NCI-H524 treated with DMSO at 0.1 percent for 48 hours (cell line): ENCODE measurements at regions not wholly inside any gene's neighbourhood (a gene's known extent, or its start where the extent isn't known, plus 50 kb on each side); places are given as distances from the start of the nearest gene placed in this dataset.
"Not testable (repeated sequence)": the region's sequence is repeated elsewhere in the genome, so short reads cannot be mapped to it uniquely, and the experiment has no call there.

Source experiments
- DNase-seq: peaks from one replicate; lab custom pipeline; 2025; lab: John Stamatoyannopoulos, UW

DNA sequence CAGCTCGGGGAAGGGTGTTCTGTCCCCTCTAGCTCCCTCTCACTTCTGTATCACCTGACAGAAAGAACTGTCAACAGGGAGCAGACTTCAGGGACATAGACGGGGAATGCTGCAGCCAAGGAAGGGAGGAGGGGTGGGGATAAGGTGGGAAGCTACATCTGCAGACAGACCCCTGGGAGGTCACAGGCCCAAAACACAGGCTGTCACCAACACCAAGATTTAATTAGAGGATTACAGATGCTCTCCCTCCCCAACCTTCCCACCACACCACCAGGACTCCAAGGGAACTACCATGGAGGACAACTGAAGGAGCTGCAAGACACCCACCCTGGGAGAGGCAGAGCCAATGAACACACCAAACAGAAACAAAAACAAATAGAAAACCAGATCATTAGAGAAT is 425.2 kb upstream of the VSTM2A start:
- DNase-seq = no peak

DNA sequence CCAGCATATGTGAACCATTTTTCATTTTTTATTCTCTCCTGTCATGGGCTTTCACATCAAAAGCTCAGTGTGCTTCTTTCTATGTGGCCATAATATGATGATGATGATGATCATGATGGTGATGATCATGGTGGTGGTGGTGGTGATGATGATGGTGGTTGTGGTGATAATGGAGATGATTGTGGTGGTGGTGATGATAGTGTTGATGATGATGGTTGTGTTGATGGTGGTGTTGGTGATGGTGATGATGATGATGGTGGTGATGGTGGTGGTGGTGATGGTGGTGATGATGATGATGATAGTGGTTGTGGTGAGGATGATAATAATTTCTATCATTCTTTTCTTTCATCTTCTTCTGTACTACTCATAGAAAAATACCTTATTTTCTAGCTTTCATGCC is 413.1 kb upstream of the VSTM2A start:
- DNase-seq = no peak

DNA sequence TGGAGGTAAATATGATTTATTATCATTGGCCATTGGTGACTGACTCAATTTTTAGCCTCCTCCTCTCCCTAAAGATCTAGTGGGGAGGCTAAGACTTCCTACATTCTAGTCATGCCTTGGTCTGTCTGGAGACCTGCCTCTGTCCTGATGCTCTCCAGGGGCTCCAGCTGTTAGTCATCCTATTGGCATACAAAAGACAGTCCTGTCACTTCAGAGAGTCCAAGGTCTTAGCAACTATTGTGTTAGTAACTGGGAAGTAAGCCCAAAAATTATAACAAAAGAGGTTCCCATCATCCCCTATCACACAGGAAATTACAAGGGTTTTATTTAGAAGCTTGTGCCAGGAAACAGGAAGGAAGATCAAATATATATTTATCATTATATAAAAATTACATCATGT is 400.6 kb upstream of the VSTM2A start:
- DNase-seq = no peak

DNA sequence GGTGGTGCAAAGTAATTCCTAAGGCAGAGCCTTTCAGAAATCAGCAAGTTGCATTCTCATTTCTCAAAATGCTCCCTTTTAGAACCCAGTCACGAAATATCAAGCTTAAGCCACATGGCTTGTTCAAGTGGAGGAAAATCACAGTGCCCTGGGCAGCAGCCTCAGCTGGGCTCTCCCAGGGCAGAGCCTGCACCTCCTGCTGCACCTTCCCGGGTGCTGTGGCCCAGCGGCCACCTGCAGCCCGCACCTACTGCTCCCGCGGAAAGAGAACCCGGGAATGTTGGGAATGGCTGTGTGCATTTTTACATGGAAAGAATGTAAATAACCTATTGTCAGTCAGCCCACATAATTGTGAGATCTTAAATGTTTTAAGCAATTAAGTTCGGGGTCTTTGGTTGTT is 396.5 kb upstream of the VSTM2A start:
- no peak for DNase-seq

DNA sequence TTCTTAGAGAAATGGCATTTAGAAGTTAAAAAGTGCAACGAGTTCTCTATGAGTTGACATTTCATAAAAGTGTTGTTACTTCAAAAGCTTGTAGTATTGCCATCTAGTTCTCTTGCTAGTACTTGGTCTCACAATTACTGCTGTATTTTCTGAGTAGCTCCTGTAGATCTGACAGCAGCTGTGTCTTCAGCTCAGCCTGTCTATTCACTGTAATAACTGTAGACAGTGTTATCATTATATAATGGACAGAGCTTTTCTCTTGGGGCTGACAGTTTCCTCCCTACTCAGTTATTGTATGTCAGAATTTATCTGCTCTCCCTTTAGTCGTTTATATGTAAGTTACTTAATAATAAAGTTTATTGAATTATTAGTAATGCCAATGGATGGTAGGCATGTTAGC is 388.7 kb upstream of the VSTM2A start:
- DNase-seq = no peak

DNA sequence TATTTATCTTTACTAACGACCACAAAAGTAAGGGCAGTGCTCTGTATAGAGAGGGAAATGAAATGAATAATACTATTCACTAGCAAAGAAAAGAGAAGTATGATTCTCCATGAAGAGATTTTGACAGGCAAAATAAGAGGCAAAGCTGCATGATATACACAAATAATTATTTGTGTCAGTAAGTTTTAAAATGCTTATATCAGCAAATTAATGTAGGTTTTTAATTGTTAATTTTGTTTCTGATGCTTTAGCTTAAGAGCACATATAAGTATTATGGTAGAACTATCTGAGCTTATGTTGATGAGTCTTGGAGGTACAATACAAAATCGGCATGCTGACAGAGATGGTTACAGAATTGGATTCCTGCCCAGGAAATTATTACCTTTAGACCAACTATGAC is 383.1 kb upstream of the VSTM2A start:
- no peak for DNase-seq

DNA sequence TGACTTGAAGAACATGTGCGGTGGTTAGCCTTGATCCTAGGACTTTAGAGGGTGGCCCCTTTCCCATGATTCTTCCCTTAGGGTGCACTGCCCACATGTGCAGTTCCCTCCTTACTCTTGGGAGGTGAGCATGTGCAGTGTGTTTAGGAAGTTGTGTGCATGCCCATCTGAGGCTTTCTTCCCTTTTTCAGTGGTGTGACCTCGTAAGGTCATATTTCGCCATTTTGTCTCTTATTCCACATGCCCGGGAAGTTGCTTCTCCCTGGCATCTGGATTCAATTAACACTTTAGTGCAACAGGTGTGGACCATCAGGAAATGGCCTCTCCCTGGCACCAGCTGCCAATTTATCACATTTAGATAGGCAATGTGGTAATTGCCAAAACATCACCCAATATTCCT is 380.6 kb upstream of the VSTM2A start:
- no peak for DNase-seq

DNA sequence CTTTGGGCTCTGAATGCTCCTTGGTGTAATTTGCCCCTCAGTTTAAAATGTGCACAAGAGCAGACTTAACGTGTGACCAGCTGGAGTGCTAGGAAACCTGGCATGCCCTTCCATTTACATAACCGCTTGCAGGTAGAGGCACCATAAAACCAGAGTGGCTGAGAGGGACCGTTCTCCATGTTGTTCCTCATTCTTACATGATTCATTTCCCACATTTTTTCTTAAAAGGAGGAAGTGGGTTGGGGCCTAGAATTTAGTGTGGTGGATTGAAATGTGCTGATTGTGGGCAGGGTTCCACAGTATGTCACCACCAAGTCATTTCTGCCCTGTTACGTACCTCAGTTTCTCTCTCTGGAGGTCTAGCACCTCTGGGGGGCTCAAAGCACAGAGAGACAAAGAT is 375.8 kb upstream of the VSTM2A start:
- no peak for DNase-seq

DNA sequence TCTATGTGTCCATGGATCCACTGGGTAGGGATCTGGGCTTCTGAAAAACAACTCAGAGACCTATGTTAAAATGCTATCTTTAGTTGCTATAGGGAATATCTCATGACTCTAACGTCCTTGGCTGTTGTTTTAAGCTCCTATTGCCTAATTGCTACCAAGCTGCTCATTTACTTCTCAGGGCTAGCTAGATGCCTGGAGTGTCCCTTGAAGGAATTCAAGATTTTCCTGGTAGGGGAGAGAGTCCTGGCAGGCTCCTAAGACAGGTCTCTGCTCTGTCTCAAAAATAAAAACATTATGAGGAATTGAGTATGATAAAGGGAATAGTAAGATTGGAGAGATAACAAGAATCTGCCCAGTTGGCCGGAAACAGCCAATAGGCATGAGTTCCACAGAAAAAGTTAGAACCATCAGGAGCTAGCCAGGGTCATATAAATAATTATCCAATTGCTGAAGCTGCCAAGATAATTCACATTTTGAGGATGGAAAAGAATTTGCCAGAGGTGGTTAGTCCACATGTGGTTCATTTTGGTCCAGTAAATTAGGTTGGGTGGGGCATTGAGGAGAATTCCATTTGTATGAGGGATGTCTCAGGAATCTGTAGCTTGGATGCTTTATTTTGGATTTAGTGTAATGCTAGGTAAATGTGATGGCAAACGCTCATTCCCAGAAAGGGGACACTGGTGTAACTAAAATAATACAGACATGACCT is 362.7 kb upstream of the VSTM2A start:
- no peak for DNase-seq

DNA sequence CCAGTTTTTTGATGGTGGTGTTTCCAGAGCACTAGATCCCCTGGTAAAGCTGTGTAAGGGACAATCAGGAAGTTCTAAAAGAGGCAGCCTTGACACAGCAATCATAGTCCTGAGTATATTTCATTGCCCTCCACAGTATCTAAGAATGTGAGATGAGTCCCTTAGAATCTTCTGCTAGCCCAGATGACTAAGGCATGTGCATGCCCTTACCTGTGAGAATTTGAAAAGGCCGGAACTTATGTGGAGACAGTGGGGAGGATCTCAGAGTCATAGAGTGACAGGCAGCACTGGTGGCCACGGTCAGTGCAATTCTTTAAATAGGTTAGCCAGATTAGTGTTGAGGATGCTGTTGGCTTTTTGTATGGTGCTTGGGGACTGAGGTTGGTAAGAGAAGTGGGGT is 361.4 kb upstream of the VSTM2A start:
- DNase-seq = no peak

DNA sequence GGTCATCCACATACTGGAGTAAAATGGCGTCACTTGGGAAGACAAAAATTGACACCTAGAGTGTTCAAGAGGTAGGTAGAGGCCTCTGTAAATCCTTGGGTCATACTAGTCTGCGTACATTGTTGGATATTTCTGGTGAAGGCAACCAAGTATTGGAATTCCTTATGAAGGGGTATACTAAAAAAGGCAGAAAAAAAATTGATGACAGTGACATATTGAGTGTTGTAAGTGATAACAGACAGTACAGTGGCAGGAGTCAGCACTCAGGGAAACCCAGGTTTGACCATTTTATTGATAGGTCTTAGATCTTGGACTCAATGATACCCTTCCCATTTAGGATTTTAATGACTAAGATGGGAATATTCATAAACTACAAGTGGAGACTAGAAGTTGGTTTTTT is 359.1 kb upstream of the VSTM2A start:
- DNase-seq = no peak

DNA sequence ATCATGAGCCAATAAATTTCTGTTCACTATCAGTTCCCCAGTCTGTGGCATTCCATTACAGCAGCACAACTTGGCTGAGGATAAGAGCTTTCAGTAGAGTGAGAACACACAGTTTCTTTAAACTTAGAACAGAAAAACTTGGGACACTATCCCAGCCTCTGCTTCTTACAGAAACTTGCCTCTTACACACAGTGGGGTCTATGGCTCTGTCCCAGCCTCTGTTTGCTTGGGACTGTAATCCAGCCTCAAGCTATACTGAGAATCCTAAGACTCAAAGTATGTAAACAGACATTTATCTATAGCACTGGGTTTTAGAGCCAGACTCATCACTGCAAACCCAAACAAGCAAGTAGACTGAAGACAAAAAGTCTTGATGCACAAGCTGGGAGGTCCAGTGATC is 355.8 kb upstream of the VSTM2A start:
- DNase-seq = no peak

DNA sequence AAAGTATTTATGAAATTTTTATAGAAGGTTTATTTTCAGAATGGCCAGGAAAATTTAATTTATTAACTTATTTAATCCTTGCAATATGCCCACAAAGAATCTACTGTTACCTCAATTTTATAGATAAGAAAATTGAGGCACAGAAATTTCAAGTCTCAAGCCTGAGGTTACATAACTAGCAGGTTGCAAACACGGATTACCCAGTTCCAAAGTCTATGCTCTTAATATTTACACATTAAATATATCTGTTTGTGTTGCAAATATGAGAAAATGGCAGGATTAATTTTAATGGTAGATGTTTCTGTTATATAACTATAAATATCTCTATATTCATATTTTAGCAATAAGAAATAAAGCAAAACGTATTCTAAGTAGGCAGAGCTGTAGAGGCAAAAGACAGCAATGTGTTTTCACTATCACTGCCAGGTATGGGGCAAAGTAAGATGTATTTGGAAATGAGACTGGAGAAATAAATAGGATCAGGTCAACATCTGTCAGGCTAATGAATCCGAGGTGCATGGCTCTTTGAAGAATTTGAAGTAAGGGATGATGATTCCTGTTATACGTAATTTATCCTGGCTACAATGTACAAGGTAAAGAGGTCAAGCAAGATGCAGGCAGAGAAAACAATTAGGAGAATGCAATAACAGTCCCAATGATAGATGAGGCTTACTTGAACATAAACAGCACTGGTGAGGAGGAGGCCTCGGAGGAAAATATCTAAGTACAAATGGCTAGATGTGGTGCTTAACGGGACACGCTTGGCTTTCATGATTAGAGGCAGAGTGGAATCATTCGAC is 354.1 kb upstream of the VSTM2A start:
- no peak for DNase-seq

DNA sequence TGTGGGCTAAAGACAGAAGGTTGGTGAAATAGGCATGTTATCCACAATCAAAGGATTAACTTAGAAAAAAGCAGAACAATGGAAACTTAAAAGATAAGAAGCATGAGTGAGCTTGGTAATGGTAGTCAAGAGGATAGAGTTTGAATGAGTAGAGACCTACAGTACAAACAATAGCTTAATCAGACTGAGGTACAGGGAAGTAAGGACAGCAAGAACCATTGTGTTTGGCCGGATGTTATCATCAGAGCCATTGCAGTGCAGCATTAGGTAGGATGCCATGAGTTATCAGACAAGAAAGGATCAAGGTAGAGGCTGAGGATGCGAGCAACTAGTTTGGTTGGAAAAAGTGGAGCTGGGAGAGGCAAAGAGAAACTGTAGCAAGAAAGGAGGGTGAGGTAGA is 353.3 kb upstream of the VSTM2A start:
- DNase-seq = no peak

DNA sequence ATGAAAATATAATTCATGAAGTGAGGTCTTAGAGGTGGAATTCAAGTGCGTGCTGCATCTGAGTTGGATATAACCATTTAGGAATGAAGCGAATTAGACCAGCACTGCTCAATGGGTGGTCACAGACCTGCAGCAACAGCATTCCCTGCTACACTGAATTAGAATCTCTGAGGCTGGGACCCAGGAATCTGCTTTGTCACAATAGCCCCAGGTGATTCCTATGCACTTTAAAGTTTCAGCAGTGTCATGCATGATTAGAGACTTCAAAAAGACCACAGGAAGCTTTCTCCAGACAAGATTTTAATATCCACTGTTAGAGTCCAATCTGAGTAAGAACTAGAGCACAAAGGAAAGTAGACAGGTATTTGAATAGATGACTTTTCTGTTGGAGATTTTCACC is 352.8 kb upstream of the VSTM2A start:
- no peak for DNase-seq

DNA sequence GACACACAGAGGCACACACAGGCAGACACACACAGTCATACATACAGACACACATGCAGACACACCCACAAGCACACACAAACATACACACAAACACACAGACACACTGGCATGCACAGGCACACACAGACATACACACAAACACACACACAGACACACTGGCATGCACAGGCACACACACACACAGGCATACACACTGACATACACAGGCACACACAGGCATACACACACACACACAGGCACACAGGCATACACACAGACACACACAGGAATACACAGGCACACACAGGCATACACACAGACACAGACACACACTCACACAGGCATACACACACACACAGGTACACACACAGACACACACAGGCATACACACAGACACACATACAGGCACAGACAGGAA is 340.7 kb upstream of the VSTM2A start:
- DNase-seq = no peak

DNA sequence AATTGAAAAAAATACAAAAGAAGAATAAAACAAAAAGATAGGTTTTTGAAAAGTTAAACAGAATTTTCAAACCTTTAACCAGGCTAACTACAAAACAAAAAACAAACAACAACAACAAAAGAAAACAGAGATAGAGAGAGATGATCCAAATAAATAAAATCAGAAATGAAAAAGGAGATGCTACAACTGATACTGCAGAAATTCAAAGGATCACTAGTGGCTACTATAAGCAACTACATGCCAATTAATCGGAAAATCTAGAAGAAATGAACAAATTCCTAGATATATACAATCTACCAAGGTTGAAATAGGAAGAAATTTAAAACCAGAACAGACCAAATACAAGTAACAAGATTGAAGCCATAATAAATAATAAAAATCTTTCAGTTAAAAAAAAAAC is 326.8 kb upstream of the VSTM2A start:
- DNase-seq = no peak

DNA sequence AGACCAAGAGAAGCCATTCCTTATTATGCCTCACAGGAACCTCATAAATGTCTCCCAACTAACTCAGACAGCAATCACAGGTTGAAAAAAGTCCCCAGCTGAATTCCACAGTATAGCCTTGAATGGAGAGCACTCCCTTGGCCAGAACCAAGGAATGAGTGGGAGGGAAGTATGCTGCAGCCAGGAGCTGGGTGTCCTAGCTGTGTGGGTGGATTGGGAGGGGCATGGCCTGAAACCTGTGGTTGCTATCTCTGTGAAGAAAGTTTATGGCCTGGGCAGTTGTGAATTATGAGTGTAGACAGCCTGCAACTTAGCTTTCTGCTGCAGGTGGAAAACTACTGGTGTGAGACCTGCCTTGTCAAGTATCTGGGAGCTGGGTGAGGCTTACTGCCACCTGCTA is 316.1 kb upstream of the VSTM2A start:
- DNase-seq = not testable (repeated sequence)

DNA sequence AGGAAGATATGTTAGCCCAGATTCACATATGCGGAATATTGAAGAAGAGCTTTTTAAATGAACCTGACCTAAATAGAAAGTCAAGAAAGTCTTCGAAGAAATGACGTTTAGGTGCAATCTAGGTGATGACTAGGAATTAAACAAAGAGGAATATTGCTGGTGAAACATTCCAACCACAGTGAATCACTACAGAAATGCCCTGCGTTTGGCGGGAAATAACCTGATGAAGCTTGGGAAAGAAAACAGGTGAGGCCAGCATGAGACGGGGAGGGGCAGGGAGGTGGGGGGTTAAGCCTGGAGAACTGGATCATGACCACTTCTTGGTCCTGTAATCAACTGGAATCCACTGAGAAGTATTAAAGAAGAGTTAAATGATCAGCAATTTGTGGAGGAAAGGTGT is 299.4 kb upstream of the VSTM2A start:
- no peak for DNase-seq

DNA sequence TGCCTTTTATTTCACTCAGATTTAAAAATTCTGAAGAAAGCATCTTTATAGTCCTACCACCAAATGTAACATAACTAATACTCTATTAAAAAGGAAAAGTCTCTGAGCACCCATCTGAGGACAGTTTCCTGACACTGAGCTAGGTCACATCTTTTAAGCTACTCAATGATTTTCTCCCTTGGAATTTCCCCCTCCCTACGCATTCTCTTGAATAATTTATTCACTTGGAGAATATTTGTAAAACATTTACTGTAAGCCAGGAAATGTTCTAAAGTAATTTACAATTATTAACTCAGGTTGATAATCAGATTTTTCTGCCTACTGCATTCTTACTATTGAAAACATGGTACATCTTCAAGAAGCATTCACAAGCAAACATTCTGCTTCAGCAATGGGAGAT is 297.2 kb upstream of the VSTM2A start:
- DNase-seq = no peak

DNA sequence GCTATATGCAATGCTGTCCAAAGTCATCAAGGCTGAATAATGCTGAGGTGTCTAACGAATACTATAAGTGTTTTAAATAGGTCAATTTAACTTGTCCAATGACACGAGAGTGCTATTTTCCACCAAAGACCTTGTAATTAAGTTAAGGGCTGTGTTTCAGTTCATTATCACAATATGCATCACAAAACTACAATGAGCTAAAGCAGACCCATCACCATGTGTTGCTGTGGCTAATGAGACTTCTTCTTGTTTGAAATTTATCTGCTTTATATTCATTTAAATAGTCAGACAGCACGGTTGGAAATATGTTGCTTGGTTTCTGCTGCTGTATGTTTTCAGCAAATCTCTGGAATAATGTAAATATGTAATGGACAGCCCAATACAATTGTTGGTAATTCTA is 292.5 kb upstream of the VSTM2A start:
- DNase-seq = no peak

DNA sequence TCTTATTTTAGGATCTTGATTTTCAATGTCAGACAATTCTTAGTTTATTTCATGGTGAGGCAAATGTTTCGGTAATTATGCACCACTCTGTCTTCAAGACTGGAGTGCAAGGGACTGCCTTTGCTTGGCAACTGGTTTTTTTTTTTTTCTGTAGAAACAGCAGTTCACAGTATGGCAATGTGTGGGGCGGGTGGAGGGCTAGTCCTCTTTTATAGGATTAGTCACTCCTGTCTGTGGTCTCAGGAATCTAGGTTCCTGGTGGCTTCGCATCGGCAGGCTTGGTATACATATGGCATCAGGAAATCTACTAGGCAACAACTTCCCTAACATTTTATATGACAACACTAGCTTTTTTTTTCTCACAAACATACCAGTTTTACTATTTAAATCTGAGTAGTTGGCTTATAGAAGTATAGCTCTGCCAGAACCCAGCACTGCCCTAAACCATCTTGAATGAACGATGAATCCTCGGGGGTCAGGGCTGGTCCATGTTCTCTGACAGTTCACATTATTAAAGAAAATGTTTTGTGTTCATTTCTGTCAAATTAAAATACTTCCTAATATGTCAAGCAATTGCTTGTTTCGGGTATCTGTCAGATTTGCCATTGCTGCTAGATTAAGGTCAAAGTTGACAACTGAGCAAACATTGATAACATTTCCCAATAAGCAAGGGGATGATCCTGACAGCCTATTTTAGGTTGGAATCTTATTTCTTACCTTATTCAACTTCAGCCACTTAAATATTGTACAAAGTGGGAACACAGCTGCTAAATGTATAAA is 289.7 kb upstream of the VSTM2A start:
- DNase-seq = peak; percentile 40

DNA sequence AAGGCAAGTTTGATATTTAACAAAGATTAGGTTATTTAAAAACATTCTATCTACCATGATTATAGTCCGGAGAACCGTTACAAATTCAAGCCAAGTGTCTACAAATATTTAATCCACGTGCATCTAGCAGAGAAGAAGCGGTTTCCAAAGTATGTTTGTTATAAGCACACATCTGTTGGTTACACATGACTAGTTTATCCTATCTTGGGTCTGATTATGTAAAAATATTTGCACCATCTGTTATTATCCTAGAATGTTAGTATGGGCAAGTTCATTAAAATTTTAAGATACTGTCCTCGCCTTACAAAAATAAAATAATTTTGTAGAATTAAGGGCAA is 289.2 kb upstream of the VSTM2A start:
- DNase-seq = peak; percentile 73
